Cerebellar cortex (tissue), 1 donor: ENCODE measurements at regions not wholly inside any gene's neighbourhood (a gene's known extent, or its start where the extent isn't known, plus 50 kb on each side); places are given as distances from the start of the nearest gene placed in this dataset.
"Not testable (repeated sequence)": the region's sequence is repeated elsewhere in the genome, so short reads cannot be mapped to it uniquely, and the experiment has no call there.

Source experiments
- DNase-seq: peaks from one replicate; pipeline ENCODE4 v3.0.0-alpha.2; 2015; ENCODE audit warnings: low spot score

DNA sequence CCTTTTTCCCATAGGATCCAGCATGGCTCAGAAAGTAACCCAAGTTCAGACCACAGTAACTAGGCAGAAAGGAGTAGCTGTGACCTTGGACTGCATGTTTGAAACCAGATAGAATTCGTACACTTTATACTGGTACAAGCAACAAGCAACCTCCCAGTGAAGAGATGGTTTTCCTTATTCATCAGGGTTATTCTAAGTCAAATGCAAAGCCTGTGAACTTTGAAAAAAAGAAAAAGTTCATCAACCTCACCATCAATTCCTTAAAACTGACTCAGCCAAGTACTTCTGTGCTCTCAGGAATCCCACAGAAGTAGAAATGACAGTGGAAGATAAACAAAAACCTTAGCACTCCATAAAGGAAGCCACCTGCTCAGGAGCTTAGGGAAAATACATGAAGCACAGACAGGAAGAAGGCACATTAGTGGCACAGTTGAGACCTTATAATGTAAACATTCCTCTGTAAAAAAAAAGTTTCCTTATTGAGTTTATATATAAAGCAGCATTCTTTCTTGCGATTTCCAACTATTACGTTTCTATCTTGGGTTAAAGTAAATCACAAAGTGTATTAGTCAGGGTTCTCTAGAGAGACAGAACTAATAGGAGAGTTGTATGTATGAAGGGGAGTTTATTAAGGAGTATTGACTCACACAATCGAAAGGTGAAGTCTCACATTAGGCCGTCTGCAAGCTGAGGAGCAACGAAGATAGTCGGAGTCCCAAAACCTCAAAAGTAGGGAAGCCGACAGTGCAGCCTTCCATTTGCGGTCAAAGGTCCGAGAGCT lies 398.4 kb downstream of the DAD1 start:
- DNase-seq = no peak

GRCh38 chr14:22189881-22190280 lies 399.1 kb downstream of the DAD1 start:
- DNase-seq = no peak

DNA sequence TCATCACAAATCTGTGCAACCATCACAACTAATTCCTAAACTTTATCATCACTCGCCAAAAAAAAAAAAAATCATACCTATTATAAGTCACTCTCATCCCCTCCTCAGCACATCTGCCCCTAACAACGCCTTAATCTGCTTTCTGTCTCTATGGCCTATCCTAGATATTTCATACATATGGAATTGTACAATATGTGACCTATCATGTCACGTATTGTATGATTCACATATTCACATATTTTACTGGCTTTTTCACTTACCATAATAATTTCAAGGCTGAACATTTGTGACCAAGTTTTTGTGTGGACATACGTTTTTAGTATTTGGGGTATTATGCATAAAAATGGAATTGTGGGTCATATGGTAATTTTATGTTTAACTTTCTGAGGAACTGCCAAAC lies 400.7 kb downstream of the DAD1 start:
- no peak for DNase-seq

- DNase-seq = no peak
Observed at GRCh38 chr14:22185789-22186188, 403.2 kb downstream of the DAD1 start.

DNA sequence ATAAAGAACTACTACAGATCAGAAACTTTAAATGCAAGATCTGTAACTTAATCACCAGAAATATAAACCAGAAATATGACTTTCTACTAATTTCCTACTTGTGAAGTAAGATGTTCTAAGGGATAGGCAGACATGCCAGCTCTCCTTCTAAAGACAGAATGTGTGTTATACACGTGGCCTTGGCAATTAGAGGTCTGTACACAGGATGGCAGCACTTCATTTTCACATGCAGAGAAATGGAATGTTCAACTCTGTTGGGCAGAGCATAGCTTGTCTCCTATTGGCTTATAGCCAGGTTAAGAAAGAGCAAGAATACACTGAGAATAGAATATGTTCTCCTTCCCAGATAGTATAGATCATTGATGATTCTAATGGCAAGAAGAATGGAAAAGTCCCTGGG lies 403.8 kb downstream of the DAD1 start:
- no peak for DNase-seq

- no peak for DNase-seq
Observed at GRCh38 chr14:22184830-22185168, 404.2 kb downstream of the DAD1 start.

GRCh38 chr14:22184157-22184829 lies 404.7 kb downstream of the DAD1 start:
- DNase-seq = no peak

DNA sequence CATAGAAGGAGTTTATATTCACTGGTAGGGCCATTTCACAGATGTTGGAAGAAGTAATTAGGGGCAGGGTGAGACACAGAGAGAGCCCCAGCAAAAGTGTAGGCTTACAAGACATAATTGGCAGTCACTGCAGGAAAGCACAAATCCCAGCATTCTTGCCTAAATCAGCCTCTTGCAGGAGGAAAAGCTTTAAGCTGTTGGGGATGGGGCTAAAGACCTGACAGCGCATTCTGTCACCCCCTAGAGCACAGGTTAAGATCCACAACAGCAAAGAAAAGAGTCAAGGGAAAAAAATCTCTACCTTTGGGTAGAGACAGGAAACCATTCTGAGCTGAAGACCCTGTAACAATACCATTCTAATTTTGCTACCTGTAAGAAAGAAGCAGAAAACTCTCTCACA lies 409.0 kb downstream of the DAD1 start:
- no peak for DNase-seq

DNA sequence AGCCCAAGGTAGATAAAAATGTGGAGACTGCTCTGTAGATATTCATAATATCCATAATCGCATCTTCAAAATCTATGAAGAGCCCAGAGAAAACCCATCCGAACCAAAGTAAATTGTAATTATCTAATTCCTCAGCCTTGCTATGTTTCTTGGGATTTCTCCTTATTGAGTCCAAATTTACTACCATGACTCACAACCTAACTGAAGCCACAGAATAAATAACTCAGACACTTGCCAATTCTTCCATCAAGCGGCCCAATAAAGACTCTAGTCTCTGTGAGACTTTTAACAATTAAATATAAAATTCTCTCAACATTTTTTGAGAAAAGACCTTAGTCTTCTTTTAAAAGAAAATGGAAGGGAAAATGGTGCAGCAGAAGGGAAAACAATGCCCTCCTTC lies 409.8 kb downstream of the DAD1 start:
- DNase-seq = no peak

DNA sequence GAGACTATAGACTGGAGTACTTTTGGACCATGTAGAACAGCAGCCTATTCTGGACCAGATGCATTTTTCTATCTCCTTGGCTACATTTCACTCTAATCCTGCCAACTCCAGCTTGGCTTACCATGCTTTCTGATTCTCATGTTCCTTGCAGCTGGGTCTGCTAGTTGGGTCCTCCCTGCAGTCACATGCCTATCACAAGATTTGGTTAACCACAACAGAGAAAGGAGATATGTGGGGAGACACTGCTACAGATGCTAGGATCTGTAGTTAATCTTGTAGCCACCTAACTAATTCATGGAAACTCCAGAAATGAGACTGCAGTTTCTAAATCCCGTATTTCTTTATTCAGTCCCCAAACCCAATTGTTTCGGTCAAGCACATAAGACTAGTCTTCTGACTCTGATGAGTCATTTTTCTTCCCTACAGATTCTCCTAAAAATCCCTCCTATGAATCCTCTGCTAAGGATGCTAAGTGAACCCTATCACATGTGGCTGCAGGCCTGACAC lies 410.6 kb downstream of the DAD1 start:
- DNase-seq = no peak

GRCh38 chr14:22177870-22178269 lies 411.2 kb downstream of the DAD1 start:
- DNase-seq = no peak

DNA sequence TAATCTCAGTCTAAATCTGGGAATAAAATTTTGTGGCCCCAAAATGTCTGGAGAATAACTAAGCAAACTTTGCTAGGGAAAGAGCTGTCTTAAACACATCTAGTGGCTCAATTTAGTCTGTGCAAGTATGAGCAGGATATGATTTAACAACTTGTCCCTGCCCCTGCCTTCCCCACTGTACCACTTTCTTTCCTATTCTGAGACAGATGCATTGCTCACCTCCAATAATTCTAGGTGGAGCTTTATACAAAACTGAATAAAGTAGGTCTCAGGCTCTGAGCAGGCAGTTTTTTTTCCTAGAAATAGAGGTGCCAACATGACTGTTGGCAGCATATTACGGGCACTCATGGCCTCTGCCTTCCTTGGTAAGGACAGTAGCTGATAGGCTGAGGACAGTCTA lies 412.1 kb downstream of the DAD1 start:
- no peak for DNase-seq

- DNase-seq = not testable (repeated sequence)
Observed at GRCh38 chr14:22175278-22175558, 413.8 kb downstream of the DAD1 start.

- no peak for DNase-seq
Observed at GRCh38 chr14:22174412-22175277, 414.4 kb downstream of the DAD1 start.

GRCh38 chr14:22168092-22168955 lies 420.7 kb downstream of the DAD1 start:
- DNase-seq = no peak

- DNase-seq = no peak
Observed at GRCh38 chr14:22164616-22165015, 424.4 kb downstream of the DAD1 start.

DNA sequence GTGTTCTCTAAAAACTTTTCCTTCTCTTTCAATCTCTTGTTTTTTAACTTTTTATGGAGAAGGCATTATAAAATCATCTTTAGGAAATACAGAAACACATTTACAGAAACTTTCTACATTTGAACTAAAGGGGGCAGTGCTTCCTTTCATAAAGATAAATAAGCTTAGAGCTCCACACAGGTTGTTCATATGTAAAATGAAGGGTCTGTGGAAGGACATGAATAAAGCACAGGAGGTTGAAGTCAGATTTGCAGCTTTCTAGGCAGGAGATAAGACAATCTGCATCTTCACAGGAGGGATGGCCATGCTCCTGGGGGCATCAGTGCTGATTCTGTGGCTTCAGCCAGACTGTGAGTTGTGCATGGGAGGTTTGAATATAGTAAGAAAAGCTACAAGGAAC lies 426.0 kb downstream of the DAD1 start:
- DNase-seq = no peak

- DNase-seq = no peak
Observed at GRCh38 chr14:22159957-22160356, 429.1 kb downstream of the DAD1 start.

GRCh38 chr14:22159099-22159498 lies 429.9 kb downstream of the DAD1 start:
- no peak for DNase-seq

GRCh38 chr14:22158560-22158959 lies 430.5 kb downstream of the DAD1 start:
- no peak for DNase-seq

GRCh38 chr14:22155571-22155970 lies 433.5 kb downstream of the DAD1 start:
- DNase-seq = no peak

- DNase-seq = no peak
Observed at GRCh38 chr14:22152903-22153302, 436.1 kb downstream of the DAD1 start.
